Omental fat pad (tissue), 3 donors: ENCODE measurements at regions not wholly inside any gene's neighbourhood (a gene's known extent, or its start where the extent isn't known, plus 50 kb on each side); places are given as distances from the start of the nearest gene placed in this dataset.

Experiments
- ATAC-seq: fragments of 150-250 bp; one replicate; pipeline ENCODE4 v1.9.1; 2016; ENCODE audit warnings: mild to moderate bottlenecking, moderate library complexity; ENCODE audit not compliant: low FRiP score
- DNase-seq: peaks from one replicate; pipeline ENCODE4 v3.0.0-alpha.2; 2019; ENCODE audit warnings: low spot score
- TF ChIP-seq, protein P1 (sequence below), 3 donors: fragments of 450-650 bp; IDR thresholded peaks; one replicate each; pipeline ENCODE4 v1.5.1; 2016 to 2017; ENCODE audit warnings: antibody characterized with exemption in 3 of 3, mild to moderate bottlenecking in 3 of 3, moderate library complexity in 2 of 3

DNA sequence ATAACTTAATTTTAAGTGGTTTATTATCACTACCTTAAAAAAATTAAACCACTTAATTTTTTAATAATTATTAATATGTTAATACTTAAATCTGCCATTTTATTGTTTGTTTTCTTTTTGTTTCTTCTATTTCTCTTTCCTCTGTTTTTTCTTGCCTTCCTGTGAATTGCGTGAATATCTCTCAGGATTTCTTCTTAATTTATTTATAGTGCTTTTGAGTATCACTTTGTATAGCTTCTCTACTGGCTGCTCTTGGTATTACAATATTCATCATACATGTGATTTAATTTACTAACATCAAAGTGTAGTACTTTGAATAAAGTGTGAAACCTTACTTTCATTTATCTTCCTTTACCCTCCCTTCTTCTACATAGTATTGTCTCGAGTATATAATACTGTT is 349.5 kb upstream of the CPXCR1 start:
- TF ChIP-seq, protein P1, sequence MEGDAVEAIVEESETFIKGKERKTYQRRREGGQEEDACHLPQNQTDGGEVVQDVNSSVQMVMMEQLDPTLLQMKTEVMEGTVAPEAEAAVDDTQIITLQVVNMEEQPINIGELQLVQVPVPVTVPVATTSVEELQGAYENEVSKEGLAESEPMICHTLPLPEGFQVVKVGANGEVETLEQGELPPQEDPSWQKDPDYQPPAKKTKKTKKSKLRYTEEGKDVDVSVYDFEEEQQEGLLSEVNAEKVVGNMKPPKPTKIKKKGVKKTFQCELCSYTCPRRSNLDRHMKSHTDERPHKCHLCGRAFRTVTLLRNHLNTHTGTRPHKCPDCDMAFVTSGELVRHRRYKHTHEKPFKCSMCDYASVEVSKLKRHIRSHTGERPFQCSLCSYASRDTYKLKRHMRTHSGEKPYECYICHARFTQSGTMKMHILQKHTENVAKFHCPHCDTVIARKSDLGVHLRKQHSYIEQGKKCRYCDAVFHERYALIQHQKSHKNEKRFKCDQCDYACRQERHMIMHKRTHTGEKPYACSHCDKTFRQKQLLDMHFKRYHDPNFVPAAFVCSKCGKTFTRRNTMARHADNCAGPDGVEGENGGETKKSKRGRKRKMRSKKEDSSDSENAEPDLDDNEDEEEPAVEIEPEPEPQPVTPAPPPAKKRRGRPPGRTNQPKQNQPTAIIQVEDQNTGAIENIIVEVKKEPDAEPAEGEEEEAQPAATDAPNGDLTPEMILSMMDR (IDR thresholded peaks at IDR 0.05), result no peak
- no peak for ATAC-seq
- DNase-seq, result no peak

- DNase-seq, result no peak
- ATAC-seq, result no peak
- TF ChIP-seq, protein P1 (IDR thresholded peaks at IDR 0.05), result no peak
Measured at GRCh38 chrX:88416002-88416401, 331.0 kb upstream of the CPXCR1 start.

DNA sequence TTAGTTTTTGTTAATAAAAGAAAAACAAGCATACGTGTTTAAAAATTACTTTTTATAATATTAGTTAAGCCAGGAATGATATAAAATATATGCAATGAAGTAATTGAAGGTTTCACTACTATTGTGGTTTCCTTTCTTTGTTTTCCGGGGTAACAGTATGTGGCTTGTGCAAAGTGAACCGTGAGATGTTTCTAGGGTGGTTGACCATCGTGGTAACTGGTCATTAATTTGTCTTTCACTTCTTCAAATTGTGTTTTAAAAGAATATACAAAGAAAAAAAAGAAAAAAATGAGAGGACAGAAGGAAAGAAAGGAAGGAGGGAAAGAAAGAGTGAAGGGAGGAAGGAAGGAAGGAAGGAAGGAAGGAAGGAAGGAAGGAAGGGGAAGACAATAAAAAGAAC is 330.1 kb upstream of the CPXCR1 start:
- ATAC-seq, result no peak
- DNase-seq, result no peak
- TF ChIP-seq, protein P1 (IDR thresholded peaks at IDR 0.05), result no peak

DNA sequence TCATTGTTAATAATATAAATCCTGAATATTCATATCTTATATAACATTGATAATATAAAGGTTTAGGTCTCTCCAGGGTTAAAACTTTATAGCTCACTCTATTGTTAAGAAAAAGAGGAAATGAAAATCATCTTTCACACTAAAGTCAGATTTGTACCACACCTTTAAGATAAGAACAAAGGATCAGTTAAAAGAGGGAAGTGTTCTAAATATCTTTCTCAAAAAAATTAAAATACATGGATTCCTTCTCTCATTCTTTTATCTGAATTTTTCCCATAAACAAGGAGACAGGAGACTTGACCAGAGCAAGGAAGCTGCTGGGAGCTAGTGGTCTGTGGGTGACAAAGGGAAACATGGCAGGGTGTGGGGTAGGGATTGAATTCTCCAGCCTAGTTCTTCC is 323.0 kb upstream of the CPXCR1 start:
- TF ChIP-seq, protein P1 (IDR thresholded peaks at IDR 0.05), result no peak

GRCh38 chrX:88424541-88424940 is 322.5 kb upstream of the CPXCR1 start:
- no peak for ATAC-seq
- DNase-seq, result no peak
- TF ChIP-seq, protein P1 (IDR thresholded peaks at IDR 0.05), result no peak

More for the DNA sequence above, 323.0 kb upstream of the CPXCR1 start:
- DNase-seq (no peak), ATAC-seq (no peak)

- TF ChIP-seq, protein P1 (IDR thresholded peaks at IDR 0.05), result no peak
- ATAC-seq (no peak), DNase-seq (no peak)
Measured at GRCh38 chrX:88425739-88426138, 321.3 kb upstream of the CPXCR1 start.

DNA sequence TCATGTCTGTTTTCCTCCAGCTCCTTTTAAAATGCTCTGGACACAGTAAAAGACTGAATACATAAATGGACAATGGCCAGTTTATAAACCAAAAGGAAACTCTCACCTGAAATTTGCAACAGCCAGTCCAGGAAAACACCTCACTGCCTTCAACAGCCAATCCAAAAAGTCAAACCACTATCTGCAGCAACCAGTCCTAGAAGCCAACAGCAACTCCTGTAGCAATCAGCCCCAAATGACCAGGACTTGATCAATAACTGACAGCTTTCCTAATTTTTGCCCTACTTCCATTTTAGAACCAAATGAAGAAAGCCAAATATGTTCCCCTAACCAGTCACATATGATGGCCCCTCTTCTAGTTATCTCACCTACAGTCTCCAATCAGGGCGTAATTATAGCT is 309.5 kb upstream of the CPXCR1 start:
- ATAC-seq, result no peak
- TF ChIP-seq, protein P1 (IDR thresholded peaks at IDR 0.05), result no peak
- no peak for DNase-seq
